HG03442 (cell line): ENCODE measurements at regions not wholly inside any gene's neighbourhood (a gene's known extent, or its start where the extent isn't known, plus 50 kb on each side); places are given as distances from the start of the nearest gene placed in this dataset.

Experiments
- ATAC-seq: cut with Tn5 transposase; IDR thresholded peaks from one replicate; pipeline ENCODE4 v1.9.1; 2021; ENCODE audit warnings: mild to moderate bottlenecking, moderate library complexity; ENCODE audit not compliant: unreplicated experiment

GRCh38 chr12:132395192-132395907 lies 66.0 kb upstream of the GALNT9 start:
- no peak for ATAC-seq

GRCh38 chr12:132393991-132394949 lies 64.9 kb upstream of the GALNT9 start:
- ATAC-seq, result no peak

GRCh38 chr12:132393245-132393795 lies 63.9 kb upstream of the GALNT9 start:
- no peak for ATAC-seq

- no peak for ATAC-seq
Observed at GRCh38 chr12:132392389-132393244, 63.2 kb upstream of the GALNT9 start.

- no peak for ATAC-seq
Observed at GRCh38 chr12:132391326-132392041, 62.1 kb upstream of the GALNT9 start.

- ATAC-seq, result no peak
Observed at GRCh38 chr12:132390287-132391076, 61.1 kb upstream of the GALNT9 start.

- no peak for ATAC-seq
Observed at GRCh38 chr12:132389526-132390286, 60.3 kb upstream of the GALNT9 start.

- ATAC-seq, result no peak
Observed at GRCh38 chr12:132389026-132389425, 59.6 kb upstream of the GALNT9 start.

- no peak for ATAC-seq
Observed at GRCh38 chr12:132388379-132389015, 59.1 kb upstream of the GALNT9 start.

- no peak for ATAC-seq
Observed at GRCh38 chr12:132386926-132387497, 57.6 kb upstream of the GALNT9 start.

GRCh38 chr12:132385923-132386751 lies 56.7 kb upstream of the GALNT9 start:
- ATAC-seq, result no peak

GRCh38 chr12:132384916-132385774 lies 55.8 kb upstream of the GALNT9 start:
- ATAC-seq, result no peak

GRCh38 chr12:132380641-132381040 lies 51.3 kb upstream of the GALNT9 start:
- ATAC-seq, result no peak

GRCh38 chr12:132379996-132380395 lies 50.6 kb upstream of the GALNT9 start:
- ATAC-seq, result no peak

- no peak for ATAC-seq
Observed at GRCh38 chr12:132379576-132379975, 50.2 kb upstream of the GALNT9 start.
